Ascending aorta (tissue), 2 donors: ENCODE measurements at regions not wholly inside any gene's neighbourhood (a gene's known extent, or its start where the extent isn't known, plus 50 kb on each side); places are given as distances from the start of the nearest gene placed in this dataset.
A peak's percentile ranks its signal among the peaks of the same experiment; 100 is the strongest.

Experiments used
- DNase-seq, 2 donors: peaks; one replicate each; pipeline ENCODE4 v3.0.0-alpha.2; 2019; ENCODE audit warnings: low spot score in 2 of 2
- H3K27ac ChIP-seq, 2 donors: fragments of 200-600 bp; sonication (generic); one replicate each; pipeline ENCODE4 v1.5.1; 2016 to 2017; ENCODE audit warnings: mild to moderate bottlenecking in 1 of 2
- H3K27me3 ChIP-seq: fragments of 200-600 bp; sonication (generic); one replicate; pipeline ENCODE4 v1.5.1; 2017
- H3K36me3 ChIP-seq, 2 donors: fragments of 200-600 bp; sonication (generic); one replicate each; pipeline ENCODE4 v1.5.1; 2016
- H3K4me1 ChIP-seq, 2 donors: fragments of 200-600 bp; sonication (generic); one replicate each; pipeline ENCODE4 v1.5.1; 2016 to 2017; ENCODE audit warnings: mild to moderate bottlenecking in 1 of 2
- H3K4me3 ChIP-seq, 2 donors: fragments of 200-600 bp; sonication (generic); one replicate each; pipeline ENCODE4 v1.5.1; 2016 to 2017; ENCODE audit warnings: mild to moderate bottlenecking in 1 of 2
- H3K9me3 ChIP-seq, 2 donors: fragments of 200-600 bp; sonication (generic); one replicate each; pipeline ENCODE4 v1.5.1; 2016
- CTCF ChIP-seq, 3 experiments: fragments of 200-600 bp in 2 of 3; fragments of 450-650 bp in 1 of 3; sonication (generic) in 2 of 3; IDR thresholded peaks; one replicate each; pipeline ENCODE4 v1.5.1; 2016 to 2019; ENCODE audit warnings: antibody characterized with exemption in 3 of 3, mild to moderate bottlenecking in 1 of 3, moderate library complexity in 1 of 3
- intact Hi-C: fragments of 100-400 bp; cut with DNase I; formaldehyde crosslinking; loops from one replicate; pipeline ENCODE4 v1.15.1; 2023

DNA sequence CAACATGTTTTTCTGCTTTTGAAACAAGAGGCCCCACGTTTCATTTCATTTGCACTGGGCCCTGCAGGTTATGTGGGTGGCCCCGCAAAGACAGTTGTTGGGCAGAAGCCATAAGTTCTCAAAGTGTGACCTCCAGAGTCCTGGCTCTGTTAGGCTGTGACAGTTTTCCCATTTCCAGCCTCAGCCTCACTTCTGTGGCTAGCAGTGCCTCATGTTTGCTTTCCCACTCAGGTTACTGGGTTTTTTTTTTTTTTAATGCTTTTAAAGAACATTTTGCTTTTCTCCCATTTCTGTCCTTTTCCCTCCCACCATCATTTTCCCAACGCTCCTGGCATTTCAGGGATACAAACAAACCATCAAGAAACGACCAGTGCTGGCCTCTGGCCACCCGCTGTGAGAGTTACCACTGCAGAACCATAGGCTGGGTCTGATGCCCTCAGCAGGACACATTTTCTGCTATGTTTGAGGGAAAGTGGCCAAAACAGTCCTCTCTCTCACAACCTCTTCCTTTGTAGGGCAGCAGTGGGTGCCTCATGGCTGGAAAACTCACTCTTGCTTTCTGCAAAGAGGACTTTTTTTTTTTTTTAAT is 159.0 kb upstream of the MPHOSPH6 start:
- no peaks in the 10 kb centered on the region for H3K27me3 ChIP-seq
- no peaks in the 10 kb centered on the region for H3K36me3 ChIP-seq
- H3K9me3 ChIP-seq: peaks cover 0 to under 1% of the 10 kb centered on the region in 2 donors
- intact Hi-C loops: no loop called here
- H3K27ac ChIP-seq: no peak overlapping the region
- no peak for TF ChIP-seq CTCF (IDR thresholded peaks at IDR 0.05)
- H3K4me3 ChIP-seq: no peak overlapping the region
- no peak for DNase-seq
- H3K4me1 ChIP-seq: no peaks in the 10 kb centered on the region

DNA sequence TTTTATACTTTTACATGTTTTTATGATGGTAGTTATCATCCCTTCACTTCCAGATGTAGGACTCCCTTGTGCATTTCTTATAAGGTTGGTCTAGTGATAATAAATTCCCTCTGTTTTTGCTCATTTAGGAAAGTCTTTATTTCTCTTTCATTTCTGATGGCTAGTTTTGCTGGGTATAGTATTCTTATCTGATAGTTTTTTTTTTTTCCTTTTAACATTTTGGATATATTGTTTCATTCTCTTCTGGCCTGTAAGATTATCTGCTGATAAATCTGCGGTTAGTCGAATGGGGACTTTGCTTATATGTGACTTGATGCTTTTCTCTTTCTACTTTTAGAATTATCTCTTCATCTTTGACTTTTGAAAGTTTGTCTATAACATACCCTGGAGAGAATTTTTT is 153.1 kb upstream of the MPHOSPH6 start:
- H3K4me3 ChIP-seq: no peak overlapping the region
- no peak for DNase-seq
- intact Hi-C loops: no loop called here
- H3K9me3 ChIP-seq: peaks cover 0 to 11% of the 10 kb centered on the region in 2 donors
- no peak for TF ChIP-seq CTCF (IDR thresholded peaks at IDR 0.05)
- peaks cover 0 to 3% of the 10 kb centered on the region in 2 donors for H3K4me1 ChIP-seq
- no peaks in the 10 kb centered on the region for H3K36me3 ChIP-seq
- no peaks in the 10 kb centered on the region for H3K27me3 ChIP-seq
- no peak overlapping the region for H3K27ac ChIP-seq

DNA sequence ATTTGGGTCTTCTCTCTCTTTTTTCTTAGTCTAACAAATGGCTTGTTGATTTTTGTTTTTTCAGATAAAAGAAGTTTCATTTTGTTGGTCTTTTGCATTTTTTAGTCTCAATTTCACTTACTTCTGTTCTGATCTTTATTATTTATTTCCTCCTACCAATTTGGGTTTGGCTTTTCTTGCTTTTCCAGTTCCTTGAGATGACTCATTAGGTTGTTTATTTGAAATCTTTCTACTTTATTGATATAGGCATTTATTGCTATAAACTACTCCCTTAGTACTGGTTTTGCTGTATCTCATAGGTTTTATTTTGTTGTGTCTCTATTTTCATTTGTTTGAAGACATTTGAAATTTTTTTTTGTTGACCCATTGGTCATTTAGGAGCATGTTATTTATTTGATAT is 152.2 kb upstream of the MPHOSPH6 start:
- TF ChIP-seq CTCF (IDR thresholded peaks at IDR 0.05): no peak
- Histone ChIP-seq H3K27ac (no peak overlapping the region), H3K27me3 (no peaks in the 10 kb centered on the region), H3K4me3 (no peak overlapping the region), H3K36me3 (no peaks in the 10 kb centered on the region), H3K9me3 (peaks cover 0 to 11% of the 10 kb centered on the region in 2 donors), H3K4me1 (peaks cover 0 to 4% of the 10 kb centered on the region in 2 donors)
- DNase-seq: no peak
- intact Hi-C loops: no loop called here

GRCh38 chr16:82319038-82319437 is 149.0 kb upstream of the MPHOSPH6 start:
- no peaks in the 10 kb centered on the region for H3K27me3 ChIP-seq

GRCh38 chr16:82317411-82318167 is 147.6 kb upstream of the MPHOSPH6 start:
- H3K27ac ChIP-seq: peak overlapping the region; percentile 19 to 28

More at GRCh38 chr16:82319038-82319437, 149.0 kb upstream of the MPHOSPH6 start:
- TF ChIP-seq CTCF (IDR thresholded peaks at IDR 0.05): no peak
- intact Hi-C loops: no loop called here
- no peak overlapping the region for H3K27ac ChIP-seq
- H3K4me1 ChIP-seq: peaks cover 0 to 9% of the 10 kb centered on the region in 2 donors
- H3K9me3 ChIP-seq: peaks cover 0 to 10% of the 10 kb centered on the region in 2 donors
- no peak overlapping the region for H3K4me3 ChIP-seq
- no peak for DNase-seq
- no peaks in the 10 kb centered on the region for H3K36me3 ChIP-seq

More at GRCh38 chr16:82317411-82318167, 147.6 kb upstream of the MPHOSPH6 start:
- H3K9me3 ChIP-seq: no peaks in the 10 kb centered on the region
- no peak for DNase-seq
- intact Hi-C loops: loop anchor here (2.0 kb wide), 1 partner anchor 37 kb away; no protein-coding TSS in a partner anchor
- no peak overlapping the region for H3K4me3 ChIP-seq
- H3K4me1 ChIP-seq: peaks cover 0 to 9% of the 10 kb centered on the region in 2 donors
- no peak for TF ChIP-seq CTCF (IDR thresholded peaks at IDR 0.05)
- H3K36me3 ChIP-seq: no peaks in the 10 kb centered on the region
- no peaks in the 10 kb centered on the region for H3K27me3 ChIP-seq
